GM12864 (cell line): ENCODE measurements at regions not wholly inside any gene's neighbourhood (a gene's known extent, or its start where the extent isn't known, plus 50 kb on each side); places are given as distances from the start of the nearest gene placed in this dataset.

Experiments
- DNase-seq: peaks from one replicate; pipeline ENCODE4 v3.0.0-alpha.2; 2011; ENCODE audit warnings: low read depth
- H3K4me3 ChIP-seq: 2 replicates; pipeline ENCODE4 v1.5.1; 2011; ENCODE audit warnings: mild to moderate bottlenecking, low read depth, low read length, control low read depth
- TF ChIP-seq, protein P1 (sequence below): IDR thresholded peaks from 2 replicates; pipeline ENCODE4 v1.5.1; 2011; ENCODE audit warnings: low read depth, mild to moderate bottlenecking, moderate library complexity, low read length, control low read depth, inconsistent platforms; ENCODE audit errors: missing control alignments

GRCh38 chr2:234643407-234643806 is 146.5 kb upstream of the ARL4C start:
- TF ChIP-seq, protein P1, sequence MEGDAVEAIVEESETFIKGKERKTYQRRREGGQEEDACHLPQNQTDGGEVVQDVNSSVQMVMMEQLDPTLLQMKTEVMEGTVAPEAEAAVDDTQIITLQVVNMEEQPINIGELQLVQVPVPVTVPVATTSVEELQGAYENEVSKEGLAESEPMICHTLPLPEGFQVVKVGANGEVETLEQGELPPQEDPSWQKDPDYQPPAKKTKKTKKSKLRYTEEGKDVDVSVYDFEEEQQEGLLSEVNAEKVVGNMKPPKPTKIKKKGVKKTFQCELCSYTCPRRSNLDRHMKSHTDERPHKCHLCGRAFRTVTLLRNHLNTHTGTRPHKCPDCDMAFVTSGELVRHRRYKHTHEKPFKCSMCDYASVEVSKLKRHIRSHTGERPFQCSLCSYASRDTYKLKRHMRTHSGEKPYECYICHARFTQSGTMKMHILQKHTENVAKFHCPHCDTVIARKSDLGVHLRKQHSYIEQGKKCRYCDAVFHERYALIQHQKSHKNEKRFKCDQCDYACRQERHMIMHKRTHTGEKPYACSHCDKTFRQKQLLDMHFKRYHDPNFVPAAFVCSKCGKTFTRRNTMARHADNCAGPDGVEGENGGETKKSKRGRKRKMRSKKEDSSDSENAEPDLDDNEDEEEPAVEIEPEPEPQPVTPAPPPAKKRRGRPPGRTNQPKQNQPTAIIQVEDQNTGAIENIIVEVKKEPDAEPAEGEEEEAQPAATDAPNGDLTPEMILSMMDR: no peak
- DNase-seq: no peak
- H3K4me3 ChIP-seq: no peak overlapping the region

GRCh38 chr2:234641086-234641485 is 144.2 kb upstream of the ARL4C start:
- H3K4me3 ChIP-seq: no peak overlapping the region
- TF ChIP-seq, protein P1: no peak
- DNase-seq: no peak

GRCh38 chr2:234640657-234641056 is 143.8 kb upstream of the ARL4C start:
- no peak for DNase-seq
- no peak overlapping the region for H3K4me3 ChIP-seq
- TF ChIP-seq, protein P1: no peak

GRCh38 chr2:234638966-234639365 is 142.1 kb upstream of the ARL4C start:
- no peak overlapping the region for H3K4me3 ChIP-seq
- TF ChIP-seq, protein P1: no peak
- no peak for DNase-seq

DNA sequence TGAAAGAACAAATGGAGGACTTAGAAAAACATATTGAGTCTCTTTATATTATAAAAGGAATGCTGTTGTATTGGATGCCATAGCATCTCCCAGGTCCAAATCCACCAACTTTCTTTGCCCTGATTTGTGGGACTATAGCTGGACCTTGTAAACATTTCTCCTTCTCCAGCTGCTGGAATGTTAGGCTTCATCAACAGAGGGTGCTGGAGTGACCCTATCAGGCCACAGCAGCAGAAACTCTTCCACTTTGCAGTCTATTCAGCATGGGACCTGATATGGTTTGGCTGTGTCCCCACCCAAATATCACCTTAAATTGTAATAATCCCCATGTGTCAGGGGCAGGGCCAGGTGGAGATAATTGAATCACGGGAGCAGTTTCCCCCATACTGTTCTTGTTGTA is 138.4 kb upstream of the ARL4C start:
- no peak overlapping the region for H3K4me3 ChIP-seq
- TF ChIP-seq, protein P1: no peak
- DNase-seq: no peak

GRCh38 chr2:234633581-234634230 is 136.8 kb upstream of the ARL4C start:
- H3K4me3 ChIP-seq: no peak overlapping the region
- DNase-seq: no peak
- TF ChIP-seq, protein P1: no peak

DNA sequence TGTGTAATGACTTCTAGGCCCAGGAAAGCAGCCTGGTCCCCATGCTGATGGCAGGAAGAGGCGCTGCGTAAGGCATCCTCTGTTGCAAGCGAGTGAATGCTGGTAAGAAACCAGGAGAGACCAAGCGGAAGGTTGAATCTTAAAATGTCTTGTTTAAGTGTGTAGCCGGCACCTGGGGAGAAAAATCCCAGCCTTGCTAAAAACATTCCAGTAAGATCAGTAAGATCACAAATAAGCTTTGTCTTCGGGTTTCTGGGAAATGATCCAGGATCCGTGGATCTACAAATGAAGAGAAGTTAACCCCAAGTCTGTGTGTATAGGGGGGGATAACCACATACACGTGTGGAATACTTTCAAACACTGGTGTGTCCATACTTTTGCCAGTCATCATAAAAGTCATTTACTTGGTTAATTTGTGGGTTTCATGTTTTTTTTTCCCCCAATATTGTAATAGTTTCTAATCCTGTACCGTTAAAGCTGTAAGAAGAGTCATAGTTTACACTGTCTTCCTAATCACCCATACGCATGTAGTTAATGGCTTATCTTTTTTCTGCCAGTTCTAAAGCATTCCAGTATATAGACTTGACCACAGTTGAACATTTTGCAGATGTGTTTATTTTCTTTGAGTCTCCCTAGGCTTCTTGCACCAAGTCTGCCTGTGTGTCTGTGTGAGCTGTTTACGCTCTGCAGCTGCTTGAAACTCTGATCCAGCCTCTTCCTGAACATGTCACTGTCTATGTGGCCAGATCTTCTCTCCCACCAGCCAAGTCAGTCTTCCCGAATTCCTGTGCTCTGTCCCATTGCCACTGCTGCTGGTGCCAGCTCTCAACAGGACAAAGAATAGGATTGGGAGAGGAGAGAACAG is 135.9 kb upstream of the ARL4C start:
- TF ChIP-seq, protein P1: no peak
- H3K4me3 ChIP-seq: no peak overlapping the region
- no peak for DNase-seq
